H1 (cell line): ENCODE measurements at regions not wholly inside any gene's neighbourhood (a gene's known extent, or its start where the extent isn't known, plus 50 kb on each side); places are given as distances from the start of the nearest gene placed in this dataset.

Source experiments
- CTCF ChIA-PET: fragments of 300-600 bp; sonication (Branson Sonifier 250); formaldehyde crosslinking; loops from one replicate; lab custom pipeline; 2021; ENCODE audit not compliant: partially characterized antibody; lab: Charles Lee
- POLR2A ChIA-PET: fragments of 300-600 bp; sonication (Branson Sonifier 250); formaldehyde crosslinking; loops from one replicate; lab custom pipeline; 2021; ENCODE audit warnings: inconsistent platforms; ENCODE audit not compliant: partially characterized antibody; lab: Charles Lee
- DNase-seq, 2 experiments: peaks; one replicate each; pipeline versions ENCODE4 v3.0.0 to v3.0.0-alpha.2; 2010 to 2022; ENCODE audit warnings: low spot score in 2 of 2, low read depth in 1 of 2, mixed read lengths in 1 of 2
- FAIRE-seq: peaks from 2 replicates; lab custom pipeline; 2011; peaks lifted over from hg19 to GRCh38; lab: Jason Lieb, UNC
- H2AFZ ChIP-seq: 2 replicates; pipeline ENCODE4 v1.8.1; 2012; ENCODE audit warnings: low read length, inconsistent platforms
- H2AK5ac ChIP-seq: 2 replicates; pipeline ENCODE4 v1.6.1; 2013; ENCODE audit warnings: low read depth, low read length
- H2BK120ac ChIP-seq: replicated peaks from 2 replicates; pipeline ENCODE3; 2013; ENCODE audit warnings: low read depth, low read length, inconsistent platforms
- H2BK12ac ChIP-seq: 2 replicates; pipeline ENCODE4 v1.6.1; 2013; ENCODE audit warnings: low read depth, low read length
- H2BK15ac ChIP-seq: 2 replicates; pipeline ENCODE4 v1.6.1; 2013; ENCODE audit warnings: low read length
- H2BK20ac ChIP-seq: 2 replicates; pipeline ENCODE4 v1.6.1; 2013; ENCODE audit warnings: low read length
- H2BK5ac ChIP-seq: 2 replicates; pipeline ENCODE4 v1.6.1; 2013; ENCODE audit warnings: low read depth, low read length
- H3K14ac ChIP-seq: 2 replicates; pipeline ENCODE4 v1.6.1; 2013; ENCODE audit warnings: inconsistent platforms; ENCODE audit not compliant: insufficient read length
- H3K18ac ChIP-seq: 2 replicates; pipeline ENCODE4 v1.6.1; 2013; ENCODE audit warnings: low read length; ENCODE audit errors: extremely low read depth
- H3K23ac ChIP-seq: 2 replicates; pipeline ENCODE4 v1.6.1; 2013; ENCODE audit warnings: inconsistent platforms; ENCODE audit not compliant: insufficient read length
- H3K23me2 ChIP-seq: 2 replicates; pipeline ENCODE4 v1.6.1; 2013; ENCODE audit warnings: low read depth, low read length
- H3K27ac ChIP-seq: 2 replicates; pipeline ENCODE4 v1.6.1; 2011; ENCODE audit warnings: low read depth, low read length, inconsistent platforms
- H3K27me3 ChIP-seq, 4 experiments: replicated peaks in 1 of 4; 1 replicate in 1 of 4; 2 replicates in 3 of 4; pipeline versions ENCODE4 v1.6.1 to v1.8.1; 2011 to 2013; ENCODE audit warnings: low read length in 3 of 4, mild to moderate bottlenecking in 3 of 4, inconsistent platforms in 2 of 4, mixed read lengths in 2 of 4, moderate library complexity in 1 of 4; ENCODE audit not compliant: control insufficient read depth in 3 of 4, insufficient read depth in 3 of 4; ENCODE audit errors: extremely low read depth in 1 of 4
- H3K36me3 ChIP-seq, 4 experiments: 2 replicates each; pipeline versions ENCODE4 v1.6.1 to v1.8.1; 2011 to 2013; ENCODE audit warnings: mild to moderate bottlenecking in 4 of 4, low read length in 3 of 4, moderate library complexity in 2 of 4, control low read depth in 1 of 4, inconsistent platforms in 1 of 4; ENCODE audit not compliant: insufficient read depth in 4 of 4, control insufficient read depth in 2 of 4
- H3K4ac ChIP-seq: replicated peaks from 2 replicates; pipeline ENCODE3; 2013; ENCODE audit warnings: low read length, low read depth, mixed read lengths, inconsistent platforms; ENCODE audit not compliant: insufficient read length
- H3K4me1 ChIP-seq, 4 experiments: replicated peaks in 1 of 4; 1 replicate in 1 of 4; 2 replicates in 3 of 4; pipeline versions ENCODE4 v1.6.1 to v1.8.1; 2011 to 2013; ENCODE audit warnings: low read length in 3 of 4, inconsistent platforms in 2 of 4, mixed read lengths in 1 of 4; ENCODE audit not compliant: insufficient read depth in 4 of 4, control insufficient read depth in 3 of 4
- H3K4me2 ChIP-seq, 2 experiments: 2 replicates each; pipeline versions ENCODE4 v1.6.1 to v1.8.1; 2011 to 2013; ENCODE audit warnings: low read depth in 2 of 2, low read length in 2 of 2, control low read depth in 1 of 2, inconsistent platforms in 1 of 2, mild to moderate bottlenecking in 1 of 2; ENCODE audit not compliant: insufficient read depth in 1 of 2
- H3K4me3 ChIP-seq, 4 experiments: fragments of 200-600, 300-600 bp in 1 of 4; sonication (generic), shearing (Covaris generic), sonication (Bioruptor Twin) in 1 of 4; 2 replicates each; pipeline versions ENCODE4 v1.5.1 to v1.8.1; 2011 to 2016; ENCODE audit warnings: low read length in 4 of 4, low read depth in 3 of 4, control low read depth in 2 of 4, inconsistent platforms in 2 of 4, mild to moderate bottlenecking in 2 of 4, mixed read lengths in 1 of 4, moderate library complexity in 1 of 4; ENCODE audit not compliant: insufficient read depth in 2 of 4; ENCODE audit errors: extremely low read depth in 1 of 4
- H3K56ac ChIP-seq: replicated peaks from 2 replicates; pipeline ENCODE3; 2013; ENCODE audit warnings: low read depth, mild to moderate bottlenecking, mixed read lengths, low read length, inconsistent platforms; ENCODE audit not compliant: insufficient read length
- H3K79me1 ChIP-seq: 2 replicates; pipeline ENCODE4 v1.6.1; 2013; ENCODE audit warnings: low read depth, low read length, control low read depth
- H3K79me2 ChIP-seq, 2 experiments: 2 replicates each; pipeline versions ENCODE4 v1.6.1 to v1.8.1; 2012 to 2013; ENCODE audit warnings: low read length in 2 of 2, mild to moderate bottlenecking in 2 of 2, inconsistent platforms in 1 of 2; ENCODE audit not compliant: insufficient read depth in 2 of 2, control insufficient read depth in 1 of 2
- H3K9ac ChIP-seq, 4 experiments: replicated peaks in 1 of 4; 1 replicate in 1 of 4; 2 replicates in 3 of 4; pipeline versions ENCODE4 v1.6.1 to v1.8.1; 2011 to 2013; ENCODE audit warnings: low read depth in 3 of 4, low read length in 3 of 4, control low read depth in 2 of 4, mild to moderate bottlenecking in 2 of 4, moderate library complexity in 2 of 4, inconsistent platforms in 1 of 4; ENCODE audit errors: extremely low read depth in 1 of 4
- H3K9me3 ChIP-seq, 2 experiments: 2 replicates each; pipeline versions ENCODE4 v1.6.1 to v1.8.1; 2012 to 2013; ENCODE audit warnings: mild to moderate bottlenecking in 2 of 2, moderate library complexity in 2 of 2, control low read depth in 1 of 2, inconsistent platforms in 1 of 2, low read depth in 1 of 2, low read length in 1 of 2, mixed read lengths in 1 of 2; ENCODE audit not compliant: insufficient read depth in 2 of 2
- H4K20me1 ChIP-seq, 2 experiments: replicated peaks in 1 of 2; 2 replicates each; pipeline versions ENCODE3 to v1.8.1; 2011 to 2013; ENCODE audit warnings: inconsistent platforms in 2 of 2, low read length in 2 of 2, mild to moderate bottlenecking in 1 of 2; ENCODE audit not compliant: insufficient read depth in 2 of 2, control insufficient read depth in 1 of 2
- H4K5ac ChIP-seq: 2 replicates; pipeline ENCODE4 v1.6.1; 2013; ENCODE audit warnings: low read length, low read depth, mixed read lengths, inconsistent platforms; ENCODE audit not compliant: insufficient read length
- H4K8ac ChIP-seq: 2 replicates; pipeline ENCODE4 v1.8.0; 2013; ENCODE audit warnings: mild to moderate bottlenecking, moderate library complexity, low read length, inconsistent platforms; ENCODE audit not compliant: insufficient read depth; ENCODE audit errors: extremely low read depth
- H4K91ac ChIP-seq: replicated peaks from 2 replicates; pipeline ENCODE3; 2013; ENCODE audit warnings: low read length, mixed read lengths, inconsistent platforms; ENCODE audit not compliant: insufficient read length
- BCL11A ChIP-seq, 2 experiments: IDR thresholded peaks; one replicate each; pipeline ENCODE4 v1.6.1; 2011; ENCODE audit warnings: low read depth in 2 of 2, low read length in 2 of 2, mild to moderate bottlenecking in 2 of 2
- POLR2AphosphoS5 ChIP-seq: IDR thresholded peaks from 2 replicates; pipeline ENCODE4 v1.6.1; 2011; ENCODE audit warnings: low read depth, low read length
- RNF2 ChIP-seq: fragments of 200-900, 300-1000 bp; sonication (generic); IDR thresholded peaks from 2 replicates; pipeline ENCODE4 v1.7.1; 2016; ENCODE audit warnings: borderline replicate concordance, low read depth, mild to moderate bottlenecking, antibody characterized with exemption, low read length; ENCODE audit not compliant: poor library complexity, severe bottlenecking; ENCODE audit errors: missing control alignments
- SAP30 ChIP-seq: fragments of 300-600 bp; sonication (generic); IDR thresholded peaks from 2 replicates; pipeline ENCODE4 v1.7.1; 2012; ENCODE audit warnings: low read length, moderate library complexity, mild to moderate bottlenecking, inconsistent platforms; ENCODE audit not compliant: insufficient read depth, insufficient replicate concordance
- WGBS, 2 experiments: shearing (Covaris generic) in 1 of 2; methylation state at CpG; one replicate each; pipeline versions ENCODE4 v1.1.6 to v1.1.7; 2013 to 2015; ENCODE audit warnings: low lambda C conversion rate in 2 of 2, mixed read lengths in 2 of 2, inconsistent platforms in 1 of 2, low coverage in 1 of 2, missing lambda C conversion rate in 1 of 2; ENCODE audit not compliant: insufficient replicate concordance in 2 of 2, insufficient coverage in 1 of 2, insufficient read length in 1 of 2; ENCODE audit errors: extremely low coverage in 1 of 2, missing lambda C conversion rate in 1 of 2; 5-methylcytosine and 5-hydroxymethylcytosine counted together

DNA sequence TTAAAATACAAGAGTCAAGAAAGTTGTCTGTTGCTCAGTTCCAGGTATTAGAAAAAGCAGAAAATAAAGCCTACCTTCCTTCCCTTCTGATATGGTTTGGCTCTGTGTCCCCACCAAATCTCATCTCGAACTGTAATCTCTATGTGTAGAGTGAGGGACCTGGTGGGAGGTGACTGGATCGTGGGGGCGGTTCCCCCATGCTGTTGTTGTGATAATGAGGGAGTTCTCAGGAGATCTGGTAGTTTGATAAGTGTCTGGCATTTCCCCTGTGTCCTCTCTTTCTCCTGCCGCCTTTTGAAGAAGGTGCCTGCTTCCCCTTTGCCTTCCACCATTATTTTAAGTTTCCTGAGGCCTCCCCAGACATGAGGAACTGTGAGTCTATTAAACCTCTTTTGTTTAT, 288.8 kb upstream of the LMCD1 start:
- Histone ChIP-seq H3K4ac (no peak overlapping the region), H2BK20ac (no peak overlapping the region), H3K56ac (no peak overlapping the region), H2BK12ac (no peak overlapping the region), H3K79me1 (no peaks in the 10 kb centered on the region), H3K9me3 (no peaks in the 10 kb centered on the region), H3K27me3 (no peaks in the 10 kb centered on the region), H2BK5ac (no peak overlapping the region), H3K36me3 (no peaks in the 10 kb centered on the region), H4K20me1 (no peaks in the 10 kb centered on the region), H3K18ac (no peak overlapping the region), H3K23ac (no peak overlapping the region)
- DNase-seq = no peak
- TF ChIP-seq SAP30 (no peak), RNF2 (no peak), POLR2AphosphoS5 (no peak), BCL11A (IDR thresholded peaks at IDR 0.05; ENCODE audit: low read depth in 2 of 2, low read length in 2 of 2) (no peak)
- TF ChIP-seq, all 59 proteins: peak for 0
- no peak overlapping the region for H4K8ac ChIP-seq
- H3K27ac ChIP-seq = no peak overlapping the region
- no peak overlapping the region for H2BK15ac ChIP-seq
- no peak overlapping the region for H3K4me2 ChIP-seq
- H3K9ac ChIP-seq = no peak overlapping the region
- H3K14ac ChIP-seq = no peak overlapping the region
- WGBS, 2 experiments = 76% methylated on average over 4 of the region's 4 CpGs; no CpG with 5 or more reads in 1 of the 2 experiments
- no peak for FAIRE-seq
- H3K23me2 ChIP-seq = no peaks in the 10 kb centered on the region
- H2AFZ ChIP-seq = no peak overlapping the region
- H3K4me1 ChIP-seq = no peaks in the 10 kb centered on the region
- POLR2A ChIA-PET = no interaction called here
- CTCF ChIA-PET = interaction anchor here (1.0 to 13.9 kb wide), 2 partner anchors 9 to 27 kb away, joined by 5 to 99 read pairs; no protein-coding TSS in a partner anchor
- H4K91ac ChIP-seq = no peak overlapping the region
- no peak overlapping the region for H2AK5ac ChIP-seq
- no peaks in the 10 kb centered on the region for H3K79me2 ChIP-seq
- H2BK120ac ChIP-seq = no peak overlapping the region
- no peak overlapping the region for H3K4me3 ChIP-seq
- H4K5ac ChIP-seq = no peak overlapping the region
